GM21825 (cell line): ENCODE measurements at regions not wholly inside any gene's neighbourhood (a gene's known extent, or its start where the extent isn't known, plus 50 kb on each side); places are given as distances from the start of the nearest gene placed in this dataset.
"Not testable (repeated sequence)": the region's sequence is repeated elsewhere in the genome, so short reads cannot be mapped to it uniquely, and the experiment has no call there.

Source experiments
- ATAC-seq: cut with Tn5 transposase; IDR thresholded peaks from one replicate; pipeline ENCODE4 v1.9.1; 2021; ENCODE audit warnings: mild to moderate bottlenecking, moderate library complexity; ENCODE audit not compliant: unreplicated experiment

- ATAC-seq, result no peak
Measured at GRCh38 chr7:153920126-153920525, 132.1 kb upstream of the DPP6 start.

GRCh38 chr7:153920897-153921296 is 131.3 kb upstream of the DPP6 start:
- no peak for ATAC-seq

GRCh38 chr7:153921408-153921807 is 130.8 kb upstream of the DPP6 start:
- no peak for ATAC-seq

GRCh38 chr7:153930696-153931095 is 121.5 kb upstream of the DPP6 start:
- no peak for ATAC-seq

- ATAC-seq, result no peak
Measured at GRCh38 chr7:153934048-153934447, 118.2 kb upstream of the DPP6 start.

- ATAC-seq, result no peak
Measured at GRCh38 chr7:153934629-153935028, 117.6 kb upstream of the DPP6 start.

GRCh38 chr7:153935095-153935494 is 117.1 kb upstream of the DPP6 start:
- ATAC-seq, result no peak

GRCh38 chr7:153938451-153938850 is 113.7 kb upstream of the DPP6 start:
- ATAC-seq, result no peak

- no peak for ATAC-seq
Measured at GRCh38 chr7:153939177-153939576, 113.0 kb upstream of the DPP6 start.

GRCh38 chr7:153939654-153940053 is 112.5 kb upstream of the DPP6 start:
- no peak for ATAC-seq

GRCh38 chr7:153941061-153941460 is 111.1 kb upstream of the DPP6 start:
- ATAC-seq, result no peak

- no peak for ATAC-seq
Measured at GRCh38 chr7:153942036-153942435, 110.2 kb upstream of the DPP6 start.

- ATAC-seq, result no peak
Measured at GRCh38 chr7:153943457-153943856, 108.7 kb upstream of the DPP6 start.

- no peak for ATAC-seq
Measured at GRCh38 chr7:153943861-153944260, 108.3 kb upstream of the DPP6 start.

- ATAC-seq, result no peak
Measured at GRCh38 chr7:153948060-153948459, 104.1 kb upstream of the DPP6 start.

- ATAC-seq, result no peak
Measured at GRCh38 chr7:153951316-153951715, 100.9 kb upstream of the DPP6 start.

- ATAC-seq, result no peak
Measured at GRCh38 chr7:153954477-153954876, 97.7 kb upstream of the DPP6 start.

- not testable (repeated sequence) for ATAC-seq
Measured at GRCh38 chr7:153957677-153958076, 94.5 kb upstream of the DPP6 start.

- not testable (repeated sequence) for ATAC-seq
Measured at GRCh38 chr7:153958381-153958780, 93.8 kb upstream of the DPP6 start.

GRCh38 chr7:153958789-153959188 is 93.4 kb upstream of the DPP6 start:
- not testable (repeated sequence) for ATAC-seq

- not testable (repeated sequence) for ATAC-seq
Measured at GRCh38 chr7:153964481-153965112, 87.6 kb upstream of the DPP6 start.

- not testable (repeated sequence) for ATAC-seq
Measured at GRCh38 chr7:153969016-153969415, 83.2 kb upstream of the DPP6 start.

- not testable (repeated sequence) for ATAC-seq
Measured at GRCh38 chr7:153974603-153975002, 77.6 kb upstream of the DPP6 start.
